ENCODE measurements at regions not wholly inside any gene's neighbourhood (a gene's known extent, or its start where the extent isn't known, plus 50 kb on each side); places are given as distances from the start of the nearest gene placed in this dataset.

- Histone ChIP-seq H3K9ac (ENCODE audit: low read length) (no peak overlapping the region), H2AFZ (ENCODE audit: low read length) (no peak overlapping the region), H3K9me3 (ENCODE audit: low read length) (no peaks in the 10 kb centered on the region), H3F3A (ENCODE audit: insufficient read depth, low read length) (no peaks in the 10 kb centered on the region), H3K27ac (ENCODE audit: low read depth, low read length, poor library complexity, severe bottlenecking) (no peak overlapping the region), H3K4me2 (ENCODE audit: low read length) (no peak overlapping the region), H3K4me1 (ENCODE audit: insufficient read depth, low read length, severe bottlenecking) (no peaks in the 10 kb centered on the region), H3K79me2 (ENCODE audit: insufficient read depth, low read length) (no peaks in the 10 kb centered on the region), H3K36me3 (ENCODE audit: insufficient read depth, low read length) (no peaks in the 10 kb centered on the region), H4K20me1 (ENCODE audit: insufficient read depth, low read length) (no peaks in the 10 kb centered on the region), H3K4me3 (ENCODE audit: low read depth, low read length, poor library complexity, severe bottlenecking) (no peak overlapping the region), H3K27me3 (ENCODE audit: insufficient read depth, low read length) (no peaks in the 10 kb centered on the region), H3K9me2 (ENCODE audit: low read depth, low read length) (no peaks in the 10 kb centered on the region)
- TF ChIP-seq CTCF (IDR thresholded peaks at IDR 0.05; ENCODE audit: low read length) (no peak), EZH2 (IDR thresholded peaks at IDR 0.05; ENCODE audit: borderline replicate concordance, low read length) (no peak)
Observed at GRCh38 chr4:57219431-57219830, 109.2 kb upstream of the IGFBP7 start.

GRCh38 chr4:57214654-57215411 lies 104.6 kb upstream of the IGFBP7 start:
- Histone ChIP-seq H3K9ac (ENCODE audit: low read length) (no peak overlapping the region), H3K79me2 (ENCODE audit: insufficient read depth, low read length) (no peaks in the 10 kb centered on the region), H3K27me3 (ENCODE audit: insufficient read depth, low read length) (no peaks in the 10 kb centered on the region), H3K36me3 (ENCODE audit: insufficient read depth, low read length) (no peaks in the 10 kb centered on the region), H3K9me3 (ENCODE audit: low read length) (no peaks in the 10 kb centered on the region), H2AFZ (ENCODE audit: low read length) (no peak overlapping the region), H3K4me3 (ENCODE audit: low read depth, low read length, poor library complexity, severe bottlenecking) (no peak overlapping the region), H3K4me2 (ENCODE audit: low read length) (no peak overlapping the region), H3K4me1 (ENCODE audit: insufficient read depth, low read length, severe bottlenecking) (no peaks in the 10 kb centered on the region), H3F3A (ENCODE audit: insufficient read depth, low read length) (no peaks in the 10 kb centered on the region), H3K9me2 (ENCODE audit: low read depth, low read length) (no peaks in the 10 kb centered on the region), H3K27ac (ENCODE audit: low read depth, low read length, poor library complexity, severe bottlenecking) (no peak overlapping the region), H4K20me1 (ENCODE audit: insufficient read depth, low read length) (no peaks in the 10 kb centered on the region)
- TF ChIP-seq CTCF (IDR thresholded peaks at IDR 0.05; ENCODE audit: low read length) (no peak), EZH2 (IDR thresholded peaks at IDR 0.05; ENCODE audit: borderline replicate concordance, low read length) (no peak)

DNA sequence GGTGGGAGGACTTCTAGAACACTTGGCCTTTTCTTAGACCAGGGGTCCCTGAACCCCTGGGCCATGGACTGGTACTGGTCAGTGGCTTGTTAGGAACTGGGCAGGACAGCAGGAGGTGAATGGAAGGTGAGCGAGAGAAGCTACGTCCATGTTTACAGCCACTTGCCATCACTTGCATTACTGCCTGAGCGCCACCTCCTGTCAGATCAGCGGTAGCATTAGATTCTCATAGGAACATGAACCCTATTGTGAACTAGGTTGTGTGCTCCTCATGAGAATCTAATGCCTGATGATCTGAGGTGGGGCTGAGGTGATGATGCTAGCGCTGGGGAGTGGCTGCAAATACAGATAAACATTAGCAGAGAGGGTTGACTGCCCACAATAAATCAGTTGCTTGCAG lies 100.9 kb upstream of the IGFBP7 start:
- Histone ChIP-seq H3K79me2 (ENCODE audit: insufficient read depth, low read length) (no peaks in the 10 kb centered on the region), H3K4me3 (ENCODE audit: low read depth, low read length, poor library complexity, severe bottlenecking) (no peak overlapping the region), H3K27me3 (ENCODE audit: insufficient read depth, low read length) (no peaks in the 10 kb centered on the region), H3K4me1 (ENCODE audit: insufficient read depth, low read length, severe bottlenecking) (no peaks in the 10 kb centered on the region), H3K27ac (ENCODE audit: low read depth, low read length, poor library complexity, severe bottlenecking) (no peak overlapping the region), H3F3A (ENCODE audit: insufficient read depth, low read length) (no peaks in the 10 kb centered on the region), H3K36me3 (ENCODE audit: insufficient read depth, low read length) (no peaks in the 10 kb centered on the region), H2AFZ (ENCODE audit: low read length) (no peak overlapping the region), H3K9ac (ENCODE audit: low read length) (no peak overlapping the region), H3K9me3 (ENCODE audit: low read length) (no peaks in the 10 kb centered on the region), H3K9me2 (ENCODE audit: low read depth, low read length) (no peaks in the 10 kb centered on the region), H4K20me1 (ENCODE audit: insufficient read depth, low read length) (no peaks in the 10 kb centered on the region), H3K4me2 (ENCODE audit: low read length) (no peak overlapping the region)
- TF ChIP-seq CTCF (IDR thresholded peaks at IDR 0.05; ENCODE audit: low read length) (peak; percentile 12; the same call in 1 of the 2 replicates), EZH2 (IDR thresholded peaks at IDR 0.05; ENCODE audit: borderline replicate concordance, low read length) (no peak)

Data from OCI-LY1 (cell line).